NCI-H510A (cell line): ENCODE measurements at regions not wholly inside any gene's neighbourhood (a gene's known extent, or its start where the extent isn't known, plus 50 kb on each side); places are given as distances from the start of the nearest gene placed in this dataset.

Experiments
- DNase-seq: peaks from one replicate; lab custom pipeline; 2025; lab: John Stamatoyannopoulos, UW

DNA sequence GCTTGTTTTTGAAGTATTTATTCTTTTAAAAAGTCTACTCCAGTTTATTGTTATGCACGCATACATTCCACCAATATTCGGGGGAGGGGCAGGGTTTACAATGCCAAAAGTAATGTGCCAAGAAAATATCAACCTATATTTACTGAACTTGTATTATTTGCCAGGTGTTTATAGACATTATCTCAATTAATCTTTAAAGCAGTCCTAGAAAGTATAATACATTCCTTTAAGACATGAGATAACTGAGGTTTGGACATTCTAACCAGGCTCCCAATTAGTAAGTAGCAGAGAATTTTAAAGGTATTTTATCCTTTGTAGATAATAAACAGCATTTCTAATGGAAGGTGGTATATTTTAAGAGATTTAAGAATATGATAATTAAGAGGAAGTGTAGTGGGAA is 124.5 kb upstream of the LRIG3 start:
- DNase-seq = no peak

DNA sequence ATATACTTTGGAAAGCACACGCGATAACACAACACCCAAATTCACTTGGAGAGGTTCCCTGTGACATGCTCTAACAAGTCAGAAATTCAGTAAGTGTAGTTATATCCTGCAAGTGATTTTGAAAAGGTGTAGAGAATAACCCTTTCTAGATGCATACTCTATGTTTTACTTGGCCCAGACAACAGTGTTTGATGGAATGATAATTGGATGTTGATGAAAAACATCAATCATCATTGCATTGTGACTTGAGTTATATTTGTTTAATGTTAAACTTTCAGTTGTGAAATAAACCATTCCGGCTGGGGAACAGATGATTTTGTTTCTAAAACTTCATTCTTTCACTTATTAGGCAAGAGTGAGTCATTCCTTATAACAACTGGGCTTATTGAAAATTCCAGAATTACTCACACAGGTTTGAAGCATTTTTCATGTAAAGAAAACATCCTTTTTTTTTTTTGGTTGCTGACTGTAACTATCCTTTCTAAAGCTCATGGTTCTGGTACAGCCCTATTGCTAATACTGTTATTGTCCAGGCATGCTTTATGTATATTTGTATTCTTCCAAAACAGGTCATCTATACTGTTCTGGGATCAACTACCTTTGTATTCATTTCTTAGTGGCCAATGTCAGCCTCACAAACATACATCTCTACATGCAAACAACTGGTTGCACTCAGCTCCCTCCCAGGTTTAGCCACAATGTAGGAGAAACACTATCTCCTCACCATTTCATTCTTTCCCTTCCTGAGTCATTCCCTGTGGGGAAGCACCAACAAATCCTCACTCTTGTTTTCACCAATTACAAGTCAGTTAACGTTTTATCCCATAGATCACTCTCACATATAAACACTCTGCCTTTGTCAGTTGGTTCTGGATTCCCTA is 121.2 kb upstream of the LRIG3 start:
- no peak for DNase-seq

DNA sequence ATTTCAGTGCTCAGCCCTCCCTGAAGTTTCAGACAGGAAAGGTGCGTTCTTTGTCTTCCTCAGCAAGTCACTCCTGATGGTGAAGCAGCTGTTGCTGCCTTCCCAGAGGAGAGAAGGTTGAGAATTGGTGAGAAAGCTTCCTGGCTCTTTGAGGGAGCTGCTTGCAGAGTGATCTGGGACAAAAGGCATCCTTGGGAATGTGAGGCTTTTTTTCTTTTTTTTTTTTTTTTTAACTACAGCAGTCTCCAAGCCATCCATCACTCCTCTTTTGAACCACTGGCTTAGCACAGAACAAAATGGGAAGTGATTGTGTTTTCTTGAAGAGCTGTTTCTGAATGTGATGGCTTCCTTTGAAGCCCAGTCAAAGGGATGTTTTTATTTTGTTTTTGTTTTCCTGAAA is 120.4 kb upstream of the LRIG3 start:
- no peak for DNase-seq

DNA sequence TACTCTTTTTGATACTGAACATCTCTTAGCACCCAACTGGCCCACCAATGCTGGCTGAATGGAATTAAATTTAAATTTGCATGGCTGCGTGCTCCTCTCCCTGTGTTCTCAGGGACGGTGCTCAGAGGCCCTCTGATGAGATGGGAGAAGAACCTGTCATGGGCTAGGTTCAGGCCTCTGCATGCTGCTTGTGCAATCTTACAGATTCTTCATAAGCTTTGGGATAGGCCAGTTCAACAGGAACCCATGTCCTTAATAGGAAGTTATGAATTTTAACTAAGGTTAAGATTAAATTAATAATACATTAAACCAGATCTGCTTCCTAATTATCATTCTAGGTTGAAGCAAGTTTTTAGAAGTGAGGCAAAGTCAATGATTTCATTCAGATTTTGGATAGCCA is 119.7 kb upstream of the LRIG3 start:
- no peak for DNase-seq

DNA sequence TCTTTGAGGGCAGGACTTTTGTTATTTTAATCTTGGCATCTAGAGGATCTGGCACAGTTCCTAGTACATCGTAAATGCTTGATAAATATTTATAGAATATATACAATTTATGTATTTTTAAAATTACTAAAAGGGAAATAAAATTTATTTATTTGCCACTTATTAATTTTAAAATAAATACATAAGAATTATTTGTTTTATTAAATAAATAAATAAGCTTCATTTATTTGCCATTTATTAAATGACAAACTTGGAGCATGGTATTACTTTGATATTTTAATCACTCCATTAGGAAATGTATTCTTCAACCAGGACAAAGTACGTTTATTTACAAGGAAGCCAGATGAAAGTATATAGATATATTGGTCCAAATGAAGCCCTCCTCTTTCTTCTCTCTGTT is 118.7 kb upstream of the LRIG3 start:
- DNase-seq = no peak

DNA sequence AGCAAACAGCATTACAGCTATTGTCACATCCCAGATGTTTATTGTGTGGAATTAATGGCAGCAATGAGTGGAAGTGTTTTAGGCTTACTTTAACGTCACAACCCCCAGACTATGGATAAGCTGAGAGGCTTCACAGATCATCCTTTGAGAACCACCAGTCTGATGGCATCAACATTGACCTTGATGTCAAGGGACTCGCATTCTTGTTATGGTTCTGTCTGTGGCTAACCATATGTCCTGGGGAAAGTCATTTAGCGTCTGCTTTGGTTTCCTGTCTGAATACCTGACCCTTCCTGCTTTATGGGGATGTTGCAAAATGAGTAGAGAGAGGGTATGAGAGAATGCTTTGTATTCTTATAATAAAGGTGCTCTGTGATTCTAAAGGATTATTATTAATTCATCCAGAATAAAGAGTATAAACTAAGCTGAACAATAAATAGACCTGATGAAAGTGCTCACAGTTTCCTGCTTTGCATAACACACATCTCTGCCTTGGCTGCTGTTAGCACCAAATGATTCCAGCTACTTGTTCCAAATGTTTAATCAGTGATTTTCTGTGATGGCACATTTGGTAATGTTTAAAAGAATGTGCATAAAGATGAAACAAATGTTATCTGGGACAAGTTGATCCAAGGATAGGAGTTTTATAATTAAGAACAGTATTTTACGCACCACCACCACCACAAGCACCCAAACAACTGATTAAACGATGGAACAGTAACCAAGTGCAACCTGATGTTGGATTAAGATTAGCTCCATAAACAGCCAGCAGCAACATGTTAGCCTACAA is 116.9 kb upstream of the LRIG3 start:
- DNase-seq = no peak

DNA sequence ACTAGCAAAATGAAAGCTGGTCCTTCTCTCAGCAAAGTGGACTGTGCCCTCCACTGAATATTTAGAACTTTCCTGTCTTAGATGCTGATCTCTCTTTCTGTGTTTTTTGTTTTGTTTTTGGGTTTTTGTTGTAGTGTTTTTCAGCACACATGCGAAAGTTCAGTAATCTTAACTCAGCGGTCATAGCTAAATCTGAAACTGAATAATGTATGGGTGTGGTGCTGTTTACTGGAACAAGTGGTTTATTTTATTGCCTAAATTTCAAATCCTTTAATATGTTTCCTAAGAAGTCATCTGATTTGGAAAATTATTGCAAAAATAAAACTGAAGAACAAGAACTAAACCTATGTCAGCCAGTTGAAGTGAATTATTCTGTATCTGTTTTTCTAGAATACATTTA is 116.0 kb upstream of the LRIG3 start:
- no peak for DNase-seq

DNA sequence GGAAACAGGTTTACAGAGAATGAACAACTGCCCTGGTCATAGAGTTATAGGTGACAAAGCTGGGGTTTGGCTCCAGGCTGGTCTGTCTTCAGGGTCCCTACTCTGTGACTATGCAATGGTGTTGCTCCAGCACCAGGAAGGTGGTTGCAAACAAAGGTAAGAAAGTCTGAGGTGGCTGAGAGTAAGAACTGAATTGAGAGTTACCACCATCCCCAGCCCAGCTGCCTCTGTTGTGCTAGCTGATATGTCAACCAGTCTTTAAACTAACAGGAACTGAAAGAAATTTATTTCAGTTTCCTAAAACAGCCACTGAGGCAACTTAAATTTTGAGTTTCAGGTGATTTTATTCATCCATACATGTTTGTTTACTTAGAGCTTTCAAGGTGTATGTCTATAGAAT is 111.0 kb upstream of the LRIG3 start:
- no peak for DNase-seq

DNA sequence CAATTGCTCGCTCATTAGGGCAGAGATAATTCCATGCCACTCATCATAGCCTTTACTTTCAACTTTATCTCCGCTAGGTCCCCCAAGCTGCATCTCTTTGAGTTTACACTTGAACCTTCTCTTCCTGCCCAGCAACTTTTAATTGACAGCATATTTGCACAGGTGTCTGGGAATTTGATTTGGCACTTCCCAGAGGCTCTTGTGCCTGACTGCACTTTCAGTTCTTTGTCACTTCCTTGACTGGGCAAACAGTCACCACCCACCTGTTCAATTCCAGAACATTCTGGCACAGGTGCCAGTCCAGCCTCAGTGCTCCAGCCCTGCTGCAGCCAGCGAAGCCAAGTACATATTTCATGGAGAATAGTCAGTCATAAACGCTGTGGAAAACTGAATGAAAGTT is 110.1 kb upstream of the LRIG3 start:
- DNase-seq = peak; percentile 25

DNA sequence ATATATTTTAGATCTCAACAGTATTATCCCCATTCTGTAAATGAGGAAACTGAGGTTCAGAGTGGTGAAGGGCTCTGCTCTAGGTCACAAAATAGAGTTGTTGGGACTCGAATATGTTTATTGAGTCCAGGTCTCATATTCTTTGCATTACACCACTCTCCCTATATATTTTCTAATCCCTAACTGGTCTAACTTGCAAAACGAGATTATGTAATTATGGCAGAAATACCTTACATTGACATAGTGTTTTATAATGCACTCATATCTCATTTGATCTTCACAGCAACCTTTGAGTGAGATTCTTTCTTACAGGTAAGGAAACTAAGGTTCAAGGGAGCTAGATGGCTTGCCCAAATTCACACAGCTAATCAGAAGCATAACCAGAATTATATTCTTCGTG is 106.9 kb upstream of the LRIG3 start:
- DNase-seq = no peak

DNA sequence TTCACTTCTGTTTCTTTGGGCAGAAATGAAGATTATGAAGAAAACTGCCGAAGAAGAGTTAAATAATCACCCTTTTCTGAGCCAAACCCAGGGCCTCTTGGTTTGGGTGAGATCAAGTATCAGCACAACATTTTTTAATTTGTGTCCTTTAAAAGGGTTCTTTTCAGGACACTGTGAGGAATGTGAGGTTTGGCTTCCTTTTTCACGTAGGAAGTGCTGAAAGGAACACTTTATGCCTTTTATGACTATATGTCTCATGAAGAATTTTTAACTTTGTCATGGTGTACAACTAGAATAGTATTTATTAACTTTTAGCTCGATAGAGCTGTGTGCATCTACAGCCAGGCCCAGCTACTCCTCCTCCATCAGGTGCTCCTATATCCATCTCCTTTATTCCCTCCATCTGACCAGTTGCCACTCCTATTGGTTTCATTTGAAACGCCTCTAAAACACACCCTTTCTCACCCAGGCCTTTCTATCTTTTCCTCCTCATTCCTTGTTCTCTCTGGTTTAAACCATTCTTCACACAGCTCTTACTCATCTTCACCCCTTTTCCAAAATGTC is 103.6 kb upstream of the LRIG3 start:
- no peak for DNase-seq

DNA sequence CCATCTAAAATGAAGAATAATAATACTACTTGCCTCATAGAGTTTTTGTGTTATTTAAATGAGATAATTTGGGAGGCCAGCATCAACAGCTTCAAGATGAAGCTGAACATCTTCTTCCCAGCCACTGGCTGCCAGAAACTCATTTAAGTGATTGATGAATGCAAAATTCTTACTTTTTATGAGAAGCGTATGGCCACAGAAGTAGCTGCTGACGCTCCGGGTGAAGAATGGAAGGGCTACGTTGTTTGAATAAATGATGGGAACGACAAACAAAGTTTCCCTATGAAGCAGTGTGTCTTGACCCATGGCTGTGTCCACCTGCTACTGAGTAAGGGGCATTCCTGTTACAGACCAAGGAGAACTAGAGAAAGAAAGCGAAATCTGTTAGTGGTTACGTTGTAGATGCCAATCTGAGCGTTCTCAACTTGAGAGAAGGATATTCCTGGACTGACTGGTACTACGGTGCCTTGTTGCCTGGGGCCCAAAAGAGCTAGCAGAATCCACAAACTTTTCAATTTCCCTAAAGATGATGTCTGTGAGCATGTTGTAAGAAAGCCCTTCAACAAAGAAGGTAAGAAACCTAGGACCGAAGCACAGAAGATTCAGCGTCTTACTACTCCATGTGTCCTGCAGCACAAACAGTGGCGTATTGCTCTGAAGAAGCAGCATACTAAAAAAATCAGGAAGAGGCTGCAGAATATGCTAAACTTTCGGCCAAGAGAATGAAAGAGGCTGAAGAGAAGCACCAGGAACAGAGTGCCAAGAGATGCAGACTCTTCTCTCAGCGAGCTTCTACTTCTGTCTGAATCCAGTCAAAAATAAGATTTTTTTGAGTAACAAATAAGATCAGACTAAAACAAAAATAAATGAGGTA is 100.0 kb upstream of the LRIG3 start:
- DNase-seq = no peak

DNA sequence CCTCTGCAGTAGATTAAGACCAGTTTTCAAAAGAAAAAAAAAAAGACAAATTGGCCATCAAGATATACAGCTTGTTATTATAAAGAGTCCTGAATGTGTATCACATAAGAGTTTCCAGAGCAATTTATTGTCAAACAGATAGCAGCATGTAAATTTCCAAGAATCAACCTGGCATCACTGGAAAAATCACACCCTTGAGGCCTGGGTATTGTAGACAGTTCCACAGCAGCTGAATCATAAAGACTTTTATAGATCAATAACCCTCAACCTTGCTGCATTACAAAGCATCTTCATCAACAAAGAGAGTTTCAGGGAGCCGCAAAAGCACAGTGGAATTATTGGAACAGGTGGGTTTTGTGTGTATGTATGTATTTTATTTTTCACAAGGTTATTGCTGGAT is 94.6 kb upstream of the LRIG3 start:
- no peak for DNase-seq

DNA sequence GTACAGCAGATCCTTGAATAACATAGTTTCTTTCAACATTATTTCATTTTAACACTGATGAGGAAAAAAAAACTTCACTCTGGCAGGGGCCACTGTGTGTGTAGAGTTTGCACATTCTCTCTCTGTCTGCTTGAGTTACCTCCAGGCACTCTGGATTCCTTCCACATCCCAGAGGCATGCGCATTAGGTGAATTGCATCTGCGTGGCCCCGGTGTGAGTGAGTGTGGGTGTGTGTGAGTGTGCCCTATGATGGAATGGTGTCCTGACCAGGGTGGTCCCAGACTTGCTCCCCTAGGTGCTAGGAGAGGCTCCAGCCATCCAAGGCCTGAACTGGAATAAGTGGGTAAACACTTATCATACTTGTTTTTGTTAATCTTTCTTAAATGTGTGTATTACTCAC is 90.6 kb upstream of the LRIG3 start:
- DNase-seq = no peak

DNA sequence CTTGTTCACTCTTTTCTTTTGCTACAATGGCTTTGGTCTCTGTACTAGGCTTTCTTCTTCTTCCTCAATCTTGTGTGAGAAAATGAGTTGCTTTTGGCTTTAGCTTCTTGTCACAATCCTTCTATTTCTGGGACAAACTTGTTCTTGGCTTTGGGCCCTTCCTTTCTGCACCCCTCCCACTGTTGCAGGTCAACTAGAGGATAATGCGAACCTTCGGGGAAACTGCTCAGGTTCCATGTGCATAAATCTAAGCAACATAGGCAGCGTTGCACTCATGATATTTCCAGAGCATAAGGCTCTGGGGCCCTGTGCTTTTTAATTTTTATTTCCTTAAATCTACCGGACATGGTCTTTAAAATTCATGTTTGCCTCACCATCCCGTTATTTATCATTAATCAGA is 89.8 kb upstream of the LRIG3 start:
- DNase-seq = no peak

DNA sequence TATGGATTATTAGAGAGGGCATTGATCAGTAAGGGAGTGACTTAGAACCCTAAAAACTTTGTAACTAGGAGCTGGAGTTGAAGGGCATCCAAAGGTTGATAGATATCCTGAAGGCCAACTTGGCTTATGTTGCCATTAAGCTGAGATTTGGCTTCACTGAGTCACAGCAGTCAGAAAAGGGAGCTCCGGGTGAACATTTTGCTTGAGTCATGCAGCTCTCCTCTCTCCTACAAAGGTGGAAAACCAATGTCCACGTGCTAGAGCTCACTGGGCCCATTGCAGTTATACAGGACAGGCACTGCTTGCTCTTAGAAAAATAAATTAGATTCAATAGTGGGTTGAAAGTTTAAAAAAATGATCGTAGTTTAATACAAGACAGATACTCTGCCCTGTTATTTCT is 87.3 kb upstream of the LRIG3 start:
- no peak for DNase-seq

DNA sequence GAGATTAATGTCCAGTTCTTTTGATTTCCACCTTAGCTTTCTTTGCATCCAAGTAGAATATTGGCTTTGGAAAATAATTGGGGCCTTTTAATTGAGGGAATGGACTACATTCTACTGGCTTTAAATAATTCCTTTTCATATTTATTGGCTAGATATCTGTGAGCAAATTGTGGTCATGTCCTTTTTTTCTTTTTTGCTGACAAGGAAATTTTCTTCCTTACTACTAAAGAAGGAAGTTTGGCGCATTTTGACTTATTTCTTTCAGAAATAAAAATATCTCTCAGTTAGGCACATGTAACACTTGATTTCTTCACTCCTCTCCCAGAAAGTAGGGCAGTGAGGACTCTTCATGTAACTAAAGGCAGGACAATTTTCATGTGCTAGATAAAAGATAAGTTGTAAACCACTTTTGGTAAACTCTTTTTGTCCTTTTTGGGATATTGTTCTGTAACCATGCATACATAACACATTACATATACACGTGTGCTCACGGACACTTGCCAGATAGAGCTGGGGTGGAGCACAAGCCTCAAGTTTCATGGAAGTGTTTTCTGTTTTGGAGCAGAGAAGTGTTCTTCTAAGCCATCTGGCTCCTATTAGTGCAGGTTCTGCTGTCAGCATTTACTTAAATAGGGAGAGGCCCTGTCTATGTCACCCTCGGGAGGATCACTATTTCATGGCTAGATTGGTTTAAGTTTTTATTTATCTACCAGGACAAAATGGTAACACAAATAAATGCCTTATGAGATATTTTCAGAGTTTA is 85.1 kb upstream of the LRIG3 start:
- no peak for DNase-seq

DNA sequence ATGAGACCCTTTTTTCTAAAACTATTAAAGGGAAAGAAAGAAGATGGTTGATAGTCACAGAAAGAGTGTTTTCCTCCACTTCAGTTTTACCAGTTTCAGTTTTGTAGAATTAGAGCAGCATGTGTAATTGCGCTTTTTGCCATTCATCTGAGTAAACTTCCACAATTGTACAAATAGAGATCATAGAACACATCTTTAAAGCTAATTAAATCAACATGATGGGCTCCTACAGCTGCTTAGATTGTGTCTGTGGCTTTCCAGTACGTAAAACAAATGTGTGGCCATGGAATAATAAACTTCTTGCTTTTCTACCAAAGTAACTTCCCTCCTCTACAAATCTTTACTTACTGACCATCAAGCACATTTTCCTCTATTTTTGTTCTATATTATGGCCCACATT is 84.2 kb upstream of the LRIG3 start:
- no peak for DNase-seq

DNA sequence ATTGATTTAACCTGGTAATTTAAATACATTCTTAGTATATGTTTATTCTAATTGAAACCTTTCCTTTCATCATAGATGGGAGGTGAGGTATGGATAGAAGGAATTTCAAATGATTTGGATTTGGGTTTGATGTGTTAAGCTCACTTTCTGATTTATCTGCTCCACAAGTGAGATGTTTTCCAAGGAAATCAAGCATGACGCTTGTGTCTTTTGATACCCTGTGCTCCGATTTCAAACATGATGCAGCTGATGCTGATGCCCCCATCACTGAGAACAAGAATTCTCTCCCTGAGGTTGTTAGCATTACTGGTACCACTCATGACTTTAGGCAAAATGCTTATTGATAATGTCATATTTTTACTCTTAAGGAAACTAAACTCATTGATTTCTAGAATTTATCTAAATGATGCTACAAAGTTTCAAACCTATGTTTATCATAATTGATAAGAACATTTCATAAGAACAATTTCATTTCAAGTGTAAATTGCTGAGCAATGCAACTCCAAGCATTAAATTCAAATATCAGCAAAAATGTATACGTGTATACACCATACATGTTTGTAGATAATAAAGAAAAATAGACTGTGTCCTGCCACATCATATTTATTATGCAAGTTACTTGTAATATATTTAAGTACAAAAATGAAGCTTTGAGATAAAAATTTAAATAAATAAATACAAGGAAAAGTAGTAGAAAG is 75.5 kb upstream of the LRIG3 start:
- DNase-seq = no peak

DNA sequence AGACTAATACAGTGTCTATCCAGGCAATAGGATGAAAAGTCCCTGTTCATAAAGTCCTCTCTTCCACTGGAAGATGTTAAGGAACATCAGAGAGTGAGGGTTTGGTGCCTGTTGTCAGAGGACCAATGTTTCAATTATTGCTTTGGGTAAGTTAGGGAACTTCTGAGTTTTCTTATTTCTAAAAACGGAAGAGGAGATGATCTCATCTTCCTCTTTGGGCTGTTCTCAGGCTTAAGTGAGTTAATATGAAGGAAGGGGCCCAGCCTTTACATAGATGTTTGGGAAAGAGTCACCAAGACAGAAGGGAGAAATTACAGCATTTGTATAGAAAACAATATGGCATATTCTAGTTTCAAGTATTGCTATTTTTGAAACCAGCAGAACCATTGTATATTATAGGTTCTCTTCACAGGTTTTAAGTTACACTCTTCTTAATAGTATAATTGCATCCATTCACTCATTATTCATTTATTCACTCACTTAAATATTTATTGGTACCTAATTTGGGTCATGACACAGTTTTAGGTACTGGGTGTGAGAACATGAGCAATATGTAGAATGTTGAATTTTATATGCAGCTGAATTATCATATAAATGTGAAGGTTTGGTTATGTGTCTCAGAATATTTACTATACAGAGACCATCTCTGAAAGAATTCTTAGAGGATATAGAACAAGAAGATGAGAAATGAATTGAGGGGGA is 68.5 kb upstream of the LRIG3 start:
- DNase-seq = no peak
